Choroid plexus epithelial cell (primary cell): ENCODE measurements at regions not wholly inside any gene's neighbourhood (a gene's known extent, or its start where the extent isn't known, plus 50 kb on each side); places are given as distances from the start of the nearest gene placed in this dataset.

Experiments
- DNase-seq: peaks from one replicate; pipeline ENCODE4 v3.0.0-alpha.2; 2010; ENCODE audit warnings: low read depth
- H3K4me3 ChIP-seq: 2 replicates; pipeline ENCODE4 v1.5.1; 2011; ENCODE audit warnings: low read depth, mild to moderate bottlenecking, control low read depth, low read length, moderate library complexity
- TF ChIP-seq, protein P1 (sequence below): conservative IDR thresholded peaks from 2 replicates; pipeline ENCODE4 v1.5.1; 2011; ENCODE audit warnings: low read depth, mild to moderate bottlenecking, control low read depth, inconsistent platforms, low read length, moderate library complexity

DNA sequence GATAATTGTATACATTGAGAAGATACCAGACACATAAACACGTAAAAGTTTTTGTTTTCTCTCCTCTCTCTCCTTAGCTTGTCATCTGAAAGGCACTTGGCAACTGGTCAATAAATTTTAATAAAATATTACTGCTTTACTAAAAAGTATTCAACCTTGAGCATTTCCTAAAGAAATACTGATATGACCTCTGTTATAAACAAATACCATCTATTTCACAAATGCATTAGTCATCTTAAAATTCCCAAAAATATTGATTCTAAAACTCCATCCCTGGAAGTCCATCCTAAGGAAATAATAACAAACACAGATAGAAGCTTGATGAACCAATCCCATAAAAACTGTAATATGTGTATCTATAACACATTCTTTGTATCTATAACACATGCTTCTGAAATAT, 483.2 kb downstream of the TLR4 start:
- TF ChIP-seq, protein P1, sequence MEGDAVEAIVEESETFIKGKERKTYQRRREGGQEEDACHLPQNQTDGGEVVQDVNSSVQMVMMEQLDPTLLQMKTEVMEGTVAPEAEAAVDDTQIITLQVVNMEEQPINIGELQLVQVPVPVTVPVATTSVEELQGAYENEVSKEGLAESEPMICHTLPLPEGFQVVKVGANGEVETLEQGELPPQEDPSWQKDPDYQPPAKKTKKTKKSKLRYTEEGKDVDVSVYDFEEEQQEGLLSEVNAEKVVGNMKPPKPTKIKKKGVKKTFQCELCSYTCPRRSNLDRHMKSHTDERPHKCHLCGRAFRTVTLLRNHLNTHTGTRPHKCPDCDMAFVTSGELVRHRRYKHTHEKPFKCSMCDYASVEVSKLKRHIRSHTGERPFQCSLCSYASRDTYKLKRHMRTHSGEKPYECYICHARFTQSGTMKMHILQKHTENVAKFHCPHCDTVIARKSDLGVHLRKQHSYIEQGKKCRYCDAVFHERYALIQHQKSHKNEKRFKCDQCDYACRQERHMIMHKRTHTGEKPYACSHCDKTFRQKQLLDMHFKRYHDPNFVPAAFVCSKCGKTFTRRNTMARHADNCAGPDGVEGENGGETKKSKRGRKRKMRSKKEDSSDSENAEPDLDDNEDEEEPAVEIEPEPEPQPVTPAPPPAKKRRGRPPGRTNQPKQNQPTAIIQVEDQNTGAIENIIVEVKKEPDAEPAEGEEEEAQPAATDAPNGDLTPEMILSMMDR = no peak
- no peak for DNase-seq
- H3K4me3 ChIP-seq = no peak overlapping the region

DNA sequence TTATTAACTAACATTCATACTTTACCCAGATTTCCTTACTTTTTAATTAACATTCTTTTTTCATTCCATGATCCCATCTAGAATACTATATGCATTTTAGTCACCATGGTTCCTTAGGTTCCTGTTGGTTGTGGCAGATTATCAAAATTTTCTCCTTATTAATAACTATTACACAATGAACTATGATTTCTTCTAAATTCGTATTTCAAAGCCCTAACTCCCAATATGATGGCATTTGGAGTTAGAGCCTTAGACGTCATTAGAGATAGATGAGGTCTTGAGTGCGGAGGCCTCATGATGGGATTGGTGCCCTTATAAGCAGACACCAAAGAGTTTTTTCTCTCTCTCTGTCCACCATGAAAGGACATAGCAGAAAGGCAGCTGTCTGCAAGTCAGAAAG, 485.4 kb downstream of the TLR4 start:
- H3K4me3 ChIP-seq = no peak overlapping the region
- TF ChIP-seq, protein P1 = no peak
- no peak for DNase-seq

DNA sequence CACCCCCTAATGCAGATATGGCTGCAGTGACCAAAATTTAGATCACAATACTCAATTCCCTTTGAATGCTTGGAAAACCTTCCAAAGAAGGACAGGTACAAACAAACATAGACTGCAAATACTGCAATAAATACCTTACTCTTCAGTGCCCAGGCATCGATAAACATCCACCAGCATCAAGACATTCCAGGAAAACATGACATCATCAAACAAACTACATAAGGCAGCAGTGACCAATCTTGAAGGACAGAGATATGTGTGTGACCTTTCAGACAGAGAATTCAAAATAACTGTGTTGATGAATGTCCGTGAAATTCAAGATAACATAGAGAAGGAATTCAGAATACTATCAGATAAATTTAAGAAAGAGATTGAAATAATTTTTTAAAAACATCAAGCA, 488.6 kb downstream of the TLR4 start:
- TF ChIP-seq, protein P1 = no peak
- H3K4me3 ChIP-seq = no peak overlapping the region
- DNase-seq = no peak

DNA sequence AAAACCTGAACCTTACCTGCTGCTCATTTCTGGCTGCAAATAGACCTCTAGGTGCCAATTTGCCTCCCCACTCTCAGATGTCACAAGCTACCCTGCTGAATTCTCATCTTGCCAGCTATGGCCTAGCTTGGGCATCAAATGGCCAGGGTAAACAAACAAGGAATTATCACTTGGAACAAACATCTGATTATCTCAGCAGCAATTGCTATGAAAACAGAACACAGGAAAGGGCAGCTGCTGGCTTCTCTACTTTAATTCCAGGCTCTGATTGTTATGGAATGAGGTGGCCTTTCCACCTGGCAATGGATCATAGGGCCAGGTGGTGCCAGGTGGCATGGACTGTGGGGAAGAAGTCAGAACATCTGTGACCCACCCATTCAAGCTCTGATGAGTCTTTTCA, 505.1 kb downstream of the TLR4 start:
- no peak for DNase-seq
- TF ChIP-seq, protein P1 = no peak
- H3K4me3 ChIP-seq = no peak overlapping the region

DNA sequence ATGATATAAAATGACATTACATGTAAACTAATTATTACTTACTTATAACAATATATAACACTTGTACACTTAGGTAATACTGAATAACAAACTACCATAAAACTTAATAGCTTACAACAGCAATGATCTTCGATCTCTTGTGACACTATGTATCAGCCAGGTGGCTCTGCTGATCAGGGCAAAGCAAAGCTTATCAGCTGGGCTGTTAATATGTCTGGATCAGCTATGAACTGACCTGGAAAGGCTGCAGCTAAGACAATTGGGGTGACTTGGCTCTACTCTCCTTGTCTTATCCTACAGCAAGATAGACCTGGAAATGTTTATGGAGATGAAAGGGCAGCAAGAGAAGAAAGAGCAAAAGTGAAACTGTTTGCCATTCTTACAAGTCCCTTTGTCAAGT, 511.3 kb downstream of the TLR4 start:
- TF ChIP-seq, protein P1 = no peak
- DNase-seq = no peak
- H3K4me3 ChIP-seq = no peak overlapping the region

DNA sequence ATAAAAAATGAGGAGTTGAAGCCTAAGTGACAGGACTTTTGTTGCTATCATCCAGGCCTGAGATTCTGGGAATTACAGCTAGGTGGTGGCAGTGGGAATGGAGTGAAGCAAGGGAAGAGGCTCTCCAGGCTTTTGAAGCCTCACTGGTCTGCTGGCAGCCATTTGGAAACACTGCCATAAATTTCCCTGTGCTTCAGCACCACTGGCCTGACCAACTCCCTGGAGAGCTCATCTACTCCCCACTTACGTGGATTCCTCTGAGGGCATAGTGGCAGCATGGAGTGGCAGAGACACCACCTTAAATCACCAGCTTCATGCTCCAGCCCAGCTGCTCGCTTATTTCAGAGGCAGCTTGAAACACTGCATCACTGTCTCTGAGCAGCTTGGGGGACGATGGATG, 518.2 kb downstream of the TLR4 start:
- no peak overlapping the region for H3K4me3 ChIP-seq
- DNase-seq = no peak
- TF ChIP-seq, protein P1 = no peak

DNA sequence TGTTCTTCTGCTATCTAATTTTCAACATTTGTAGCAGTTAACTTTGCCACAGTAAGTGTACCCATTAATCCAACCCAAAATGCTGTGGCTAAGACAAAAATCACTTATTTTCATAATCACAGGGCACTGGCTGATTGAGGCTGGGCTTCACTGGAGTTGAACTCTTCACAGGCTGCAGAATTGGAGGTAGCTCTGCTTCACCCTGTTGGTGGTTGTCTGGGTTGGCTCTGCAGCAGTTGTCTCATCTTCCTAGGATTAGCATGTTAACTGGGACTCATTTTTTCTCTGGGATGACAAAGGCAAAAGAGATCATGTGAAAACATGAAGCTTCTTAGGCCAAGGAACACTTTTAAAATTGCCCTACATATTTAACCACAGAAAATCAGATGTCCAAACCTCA, 518.9 kb downstream of the TLR4 start:
- TF ChIP-seq, protein P1 = no peak
- H3K4me3 ChIP-seq = no peak overlapping the region
- no peak for DNase-seq
